HepG2 (cell line): ENCODE measurements at regions not wholly inside any gene's neighbourhood (a gene's known extent, or its start where the extent isn't known, plus 50 kb on each side); places are given as distances from the start of the nearest gene placed in this dataset.

Experiments
- ATAC-seq: fragments of 200-7000 bp; cut with Tn5 transposase; 3 replicates; pipeline ENCODE4 v1.9.1; 2020; ENCODE audit warnings: mild to moderate bottlenecking, moderate library complexity
- BruUV-seq: library from RNA; stranded (reverse); fragments of 400-500 nt; replicated peaks from 2 replicates; lab custom pipeline; 2021; lab: Mats Ljungman, UMichigan
- CTCF ChIA-PET: fragments of 300-600 bp; formaldehyde crosslinking; extraction: SDS; loops from one replicate; lab custom pipeline; 2021; ENCODE audit warnings: low total read pairs, inconsistent platforms, low intra/inter-chr PET ratio; lab: Yijun Ruan, JAX
- POLR2A ChIA-PET: fragments of 350-600 bp; sonication (Branson Sonifier 250); formaldehyde crosslinking; loops from one replicate; lab custom pipeline; 2020; ENCODE audit warnings: antibody characterized with exemption, inconsistent platforms; lab: Yijun Ruan, JAX
- DNase-seq: peaks from one replicate; pipeline ENCODE4 v3.0.0-alpha.2; 2015; ENCODE audit warnings: low spot score
- FAIRE-seq: peaks from 3 replicates; lab custom pipeline; 2011; peaks lifted over from hg19 to GRCh38; lab: Jason Lieb, UNC
- H2AFZ ChIP-seq: one replicate; pipeline ENCODE4 v1.6.1; 2011; ENCODE audit warnings: low read length, inconsistent platforms
- H3K27ac ChIP-seq: fragments of 300-600 bp; 3 replicates; pipeline ENCODE4 v1.8.0; 2011; ENCODE audit warnings: mixed run types, mild to moderate bottlenecking, mixed read lengths, low read length, inconsistent platforms; ENCODE audit not compliant: insufficient read depth; ENCODE audit errors: extremely low read length
- H3K27me3 ChIP-seq, 2 experiments: fragments of 200-600 bp in 1 of 2; 2 replicates in 1 of 2; 3 replicates in 1 of 2; pipeline versions ENCODE4 v1.6.0 to v1.8.0; 2011; ENCODE audit warnings: low read length in 2 of 2, mild to moderate bottlenecking in 2 of 2, moderate library complexity in 2 of 2, inconsistent platforms in 1 of 2; ENCODE audit not compliant: insufficient read depth in 2 of 2, control insufficient read depth in 1 of 2
- H3K36me3 ChIP-seq, 2 experiments: fragments of 200-600 bp in 1 of 2; replicated peaks in 1 of 2; 2 replicates in 1 of 2; 3 replicates in 1 of 2; pipeline versions ENCODE4 v1.5.1 to v1.8.0; 2011; ENCODE audit warnings: low read length in 2 of 2, inconsistent platforms in 1 of 2; ENCODE audit not compliant: insufficient read depth in 2 of 2, control insufficient read depth in 1 of 2
- H3K4me1 ChIP-seq: 2 replicates; pipeline ENCODE4 v1.5.1; 2012; ENCODE audit warnings: low read length, inconsistent platforms; ENCODE audit not compliant: insufficient read depth
- H3K4me2 ChIP-seq: 2 replicates; pipeline ENCODE4 v1.6.0; 2011; ENCODE audit warnings: low read depth, low read length, inconsistent platforms
- H3K4me3 ChIP-seq, 3 experiments: fragments of 200-600 bp in 1 of 3; sonication (generic), shearing (Covaris generic) in 1 of 3; replicated peaks in 1 of 3; 2 replicates each; pipeline ENCODE4 v1.5.1; 2011 to 2016; ENCODE audit warnings: low read length in 3 of 3, inconsistent platforms in 2 of 3, low read depth in 2 of 3, mild to moderate bottlenecking in 2 of 3, control low read depth in 1 of 3, mixed read lengths in 1 of 3; ENCODE audit not compliant: insufficient read depth in 1 of 3
- H3K79me2 ChIP-seq: one replicate; pipeline ENCODE4 v1.6.1; 2011; ENCODE audit warnings: low read length, inconsistent platforms; ENCODE audit not compliant: insufficient read depth
- H3K9ac ChIP-seq: 2 replicates; pipeline ENCODE4 v1.6.0; 2011; ENCODE audit warnings: mild to moderate bottlenecking, low read depth, low read length, inconsistent platforms; ENCODE audit not compliant: insufficient read depth
- H3K9me3 ChIP-seq: 2 replicates; pipeline ENCODE4 v1.5.1; 2012; ENCODE audit warnings: mild to moderate bottlenecking, low read length
- H4K20me1 ChIP-seq: 2 replicates; pipeline ENCODE4 v1.6.0; 2011; ENCODE audit warnings: inconsistent platforms, mild to moderate bottlenecking, low read length, moderate library complexity; ENCODE audit not compliant: insufficient read depth
- ATF4 ChIP-seq, 2 experiments: fragments of 450-650 bp in 1 of 2; sonication (generic) in 1 of 2; formaldehyde crosslinking; IDR thresholded peaks; 2 replicates each; pipeline versions ENCODE4 v1.5.0 to v1.8.0; 2020 to 2022; ENCODE audit warnings: mild to moderate bottlenecking in 1 of 2, missing genetic modification reagents in 1 of 2
- CBX2 ChIP-seq, 2 experiments: fragments of 200-600 bp in 1 of 2; sonication (generic); formaldehyde crosslinking in 1 of 2; IDR thresholded peaks; 2 replicates each; pipeline versions ENCODE4 v1.7.0 to v1.8.1; 2018 to 2022; ENCODE audit warnings: low read depth in 2 of 2, low read length in 1 of 2, mild to moderate bottlenecking in 1 of 2, missing genetic modification reagents in 1 of 2
- CEBPB ChIP-seq: IDR thresholded peaks from 2 replicates; pipeline ENCODE4 v1.6.1; 2011; ENCODE audit warnings: low read depth, low read length, improper control_type of control experiment, borderline replicate concordance
- FOSL2 ChIP-seq: sonication (generic); formaldehyde crosslinking; IDR thresholded peaks from 2 replicates; pipeline ENCODE4 v1.4.0; 2020; ENCODE audit warnings: missing genetic modification reagents
- GATAD2A ChIP-seq: IDR thresholded peaks from 2 replicates; pipeline ENCODE4 v1.6.1; 2016
- GZF1 ChIP-seq: sonication (generic); formaldehyde crosslinking; IDR thresholded peaks from 2 replicates; pipeline ENCODE4 v1.5.1; 2020; ENCODE audit warnings: mild to moderate bottlenecking, missing genetic modification reagents
- HNRNPL ChIP-seq: fragments of 200-400 bp; formaldehyde crosslinking; IDR thresholded peaks from 2 replicates; pipeline ENCODE4 v1.6.1; 2017; ENCODE audit warnings: mild to moderate bottlenecking, low read depth, low read length
- IRF2 ChIP-seq: IDR thresholded peaks from 2 replicates; pipeline ENCODE4 v1.6.1; 2018; ENCODE audit warnings: missing genetic modification reagents, missing compliant biosample characterization
- SMAD3 ChIP-seq: sonication (generic); formaldehyde crosslinking; IDR thresholded peaks from 2 replicates; pipeline ENCODE4 v1.4.0; 2020; ENCODE audit warnings: missing genetic modification reagents
- THAP8 ChIP-seq: sonication (generic); formaldehyde crosslinking; IDR thresholded peaks from 2 replicates; pipeline ENCODE4 v1.5.1; 2020; ENCODE audit warnings: missing genetic modification reagents, mild to moderate bottlenecking, borderline replicate concordance
- ZNF263 ChIP-seq: sonication (generic); formaldehyde crosslinking; IDR thresholded peaks from 2 replicates; pipeline ENCODE4 v1.4.0; 2020; ENCODE audit warnings: missing genetic modification reagents
- ZNF367 ChIP-seq: sonication (generic); formaldehyde crosslinking; IDR thresholded peaks from 2 replicates; pipeline ENCODE4 v1.4.0; 2020; ENCODE audit warnings: missing genetic modification reagents, borderline replicate concordance
- ZNF598 ChIP-seq: sonication (generic); formaldehyde crosslinking; IDR thresholded peaks from 2 replicates; pipeline ENCODE4 v1.5.1; 2020; ENCODE audit warnings: mild to moderate bottlenecking, missing genetic modification reagents, borderline replicate concordance
- WGBS: methylation state at CpG from one replicate; pipeline ENCODE4 v1.1.6; 2017; ENCODE audit warnings: low lambda C conversion rate; 5-methylcytosine and 5-hydroxymethylcytosine counted together
- in situ Hi-C: cut with HindIII; loops from 2 replicates; pipeline ENCODE4 v1.10.0; 2017; ENCODE audit warnings: low pct_unique_long_range_greater_than_20kb; ENCODE audit not compliant: extremely low pct_ligation_motif_present
- intact Hi-C: fragments of 100-400 bp; cut with micrococcal nuclease; formaldehyde crosslinking; loops from one replicate; pipeline ENCODE4 v1.10.0; 2022; ENCODE audit not compliant: unreplicated experiment
- TF ChIP-seq, protein P1 (sequence below): IDR thresholded peaks from 2 replicates; pipeline ENCODE4 v1.4.0; 2020; ENCODE audit warnings: mild to moderate bottlenecking, missing genetic modification reagents

DNA sequence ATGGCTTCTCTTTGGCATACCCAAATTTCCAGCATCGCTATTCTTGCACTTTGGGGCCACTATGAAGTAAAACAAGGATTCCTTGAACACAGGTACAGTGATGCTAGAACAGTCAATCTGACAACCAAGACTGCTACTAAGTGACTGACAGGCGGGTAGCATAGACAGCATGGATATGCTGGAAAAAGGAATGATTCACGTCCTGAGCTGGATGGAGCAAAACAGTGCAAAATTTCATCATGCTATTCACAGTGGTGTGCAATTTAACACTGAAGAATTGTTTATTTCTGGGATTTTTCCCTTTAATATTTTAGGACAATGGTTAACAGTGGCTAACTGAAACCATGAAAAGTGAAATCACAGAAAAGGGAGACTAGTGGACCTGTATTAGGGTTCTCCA, 1511.2 kb upstream of the ZEB2 start:
- no peak; the same call in 2 of the 3 replicates for ATAC-seq
- H3K9ac ChIP-seq: no peak overlapping the region
- H2AFZ ChIP-seq: peak overlapping the region; percentile 17
- H3K79me2 ChIP-seq: no peaks in the 10 kb centered on the region
- in situ Hi-C loops (no loop called here), intact Hi-C loops (no loop called here)
- H3K9me3 ChIP-seq: no peaks in the 10 kb centered on the region
- BruUV-seq: no TSS peak
- H3K4me1 ChIP-seq: no peaks in the 10 kb centered on the region
- H3K36me3 ChIP-seq: no peaks in the 10 kb centered on the region
- no peak overlapping the region for H3K4me2 ChIP-seq
- no peak overlapping the region for H3K4me3 ChIP-seq
- TF ChIP-seq GATAD2A (CRISPR knock-in tag): 0 out of 2 replicates have a peak, but pooled peaks have one; percentile 12
- TF ChIP-seq CBX2 (IDR thresholded peaks at IDR 0.05; ENCODE audit: low read depth, low read length): no peak
- no peak for TF ChIP-seq CBX2 (CRISPR knock-in tag; IDR thresholded peaks at IDR 0.05; ENCODE audit: low read depth)
- peak; percentile 18; the same call in 1 of the 2 replicates for TF ChIP-seq CEBPB
- peak; percentile 69 for TF ChIP-seq FOSL2
- TF ChIP-seq ZNF263: no peak
- TF ChIP-seq HNRNPL: no peak
- TF ChIP-seq ATF4 (CRISPR knock-in tag; IDR thresholded peaks at IDR 0.05): peak in 1 of 2 experiments; percentile 94; a peak in 2 of 4 replicates
- TF ChIP-seq IRF2 (CRISPR knock-in tag): no peak
- no peak overlapping the region for H3K27ac ChIP-seq
- CTCF ChIA-PET: no interaction called here
- FAIRE-seq: no peak
- no peaks in the 10 kb centered on the region for H3K27me3 ChIP-seq
- no peaks in the 10 kb centered on the region for H4K20me1 ChIP-seq
- POLR2A ChIA-PET: no interaction called here
- DNase-seq: no peak
- 17% methylated on average over 3 of the region's 3 CpGs for WGBS

DNA sequence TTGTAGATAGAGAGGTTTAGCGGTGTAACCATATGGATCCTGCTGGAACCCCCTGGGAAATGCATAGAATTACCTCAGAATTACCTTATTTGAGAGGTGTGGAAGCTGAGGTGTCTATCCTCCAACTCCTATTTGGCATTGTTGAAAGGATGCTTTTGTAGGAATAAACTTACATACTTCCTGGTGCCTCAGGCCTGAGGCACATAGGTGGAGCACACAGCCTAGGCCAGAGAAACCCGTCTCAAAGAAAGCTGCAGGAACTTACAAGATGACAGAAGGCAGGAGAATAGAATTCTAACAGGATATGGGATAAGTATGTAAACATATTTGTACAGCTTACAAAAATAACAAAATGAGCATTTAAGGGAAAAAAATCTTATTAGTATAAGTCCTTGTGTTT, 1507.2 kb upstream of the ZEB2 start:
- Histone ChIP-seq H3K4me2 (no peak overlapping the region), H3K79me2 (no peaks in the 10 kb centered on the region), H3K27ac (no peak overlapping the region), H3K4me3 (no peak overlapping the region), H3K9me3 (no peaks in the 10 kb centered on the region), H3K36me3 (no peaks in the 10 kb centered on the region), H3K27me3 (no peaks in the 10 kb centered on the region), H3K9ac (no peak overlapping the region), H2AFZ (no peak overlapping the region), H3K4me1 (no peaks in the 10 kb centered on the region), H4K20me1 (no peaks in the 10 kb centered on the region)
- WGBS: 1% methylated on average over 2 of the region's 2 CpGs
- FAIRE-seq (no peak), DNase-seq (no peak), ATAC-seq (no peak)
- intact Hi-C loops: no loop called here
- in situ Hi-C loops: no loop called here
- POLR2A ChIA-PET: no interaction called here
- CTCF ChIA-PET: no interaction called here
- BruUV-seq: no TSS peak
- TF ChIP-seq, protein P1, sequence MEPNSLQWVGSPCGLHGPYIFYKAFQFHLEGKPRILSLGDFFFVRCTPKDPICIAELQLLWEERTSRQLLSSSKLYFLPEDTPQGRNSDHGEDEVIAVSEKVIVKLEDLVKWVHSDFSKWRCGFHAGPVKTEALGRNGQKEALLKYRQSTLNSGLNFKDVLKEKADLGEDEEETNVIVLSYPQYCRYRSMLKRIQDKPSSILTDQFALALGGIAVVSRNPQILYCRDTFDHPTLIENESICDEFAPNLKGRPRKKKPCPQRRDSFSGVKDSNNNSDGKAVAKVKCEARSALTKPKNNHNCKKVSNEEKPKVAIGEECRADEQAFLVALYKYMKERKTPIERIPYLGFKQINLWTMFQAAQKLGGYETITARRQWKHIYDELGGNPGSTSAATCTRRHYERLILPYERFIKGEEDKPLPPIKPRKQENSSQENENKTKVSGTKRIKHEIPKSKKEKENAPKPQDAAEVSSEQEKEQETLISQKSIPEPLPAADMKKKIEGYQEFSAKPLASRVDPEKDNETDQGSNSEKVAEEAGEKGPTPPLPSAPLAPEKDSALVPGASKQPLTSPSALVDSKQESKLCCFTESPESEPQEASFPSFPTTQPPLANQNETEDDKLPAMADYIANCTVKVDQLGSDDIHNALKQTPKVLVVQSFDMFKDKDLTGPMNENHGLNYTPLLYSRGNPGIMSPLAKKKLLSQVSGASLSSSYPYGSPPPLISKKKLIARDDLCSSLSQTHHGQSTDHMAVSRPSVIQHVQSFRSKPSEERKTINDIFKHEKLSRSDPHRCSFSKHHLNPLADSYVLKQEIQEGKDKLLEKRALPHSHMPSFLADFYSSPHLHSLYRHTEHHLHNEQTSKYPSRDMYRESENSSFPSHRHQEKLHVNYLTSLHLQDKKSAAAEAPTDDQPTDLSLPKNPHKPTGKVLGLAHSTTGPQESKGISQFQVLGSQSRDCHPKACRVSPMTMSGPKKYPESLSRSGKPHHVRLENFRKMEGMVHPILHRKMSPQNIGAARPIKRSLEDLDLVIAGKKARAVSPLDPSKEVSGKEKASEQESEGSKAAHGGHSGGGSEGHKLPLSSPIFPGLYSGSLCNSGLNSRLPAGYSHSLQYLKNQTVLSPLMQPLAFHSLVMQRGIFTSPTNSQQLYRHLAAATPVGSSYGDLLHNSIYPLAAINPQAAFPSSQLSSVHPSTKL (CRISPR knock-in tag): no peak
- TF ChIP-seq THAP8 (CRISPR knock-in tag) (no peak), GZF1 (CRISPR knock-in tag) (no peak), ZNF367 (CRISPR knock-in tag) (no peak), SMAD3 (no peak), ZNF598 (CRISPR knock-in tag) (no peak)
